ENCODE measurements at regions not wholly inside any gene's neighbourhood (a gene's known extent, or its start where the extent isn't known, plus 50 kb on each side); places are given as distances from the start of the nearest gene placed in this dataset.

DNA sequence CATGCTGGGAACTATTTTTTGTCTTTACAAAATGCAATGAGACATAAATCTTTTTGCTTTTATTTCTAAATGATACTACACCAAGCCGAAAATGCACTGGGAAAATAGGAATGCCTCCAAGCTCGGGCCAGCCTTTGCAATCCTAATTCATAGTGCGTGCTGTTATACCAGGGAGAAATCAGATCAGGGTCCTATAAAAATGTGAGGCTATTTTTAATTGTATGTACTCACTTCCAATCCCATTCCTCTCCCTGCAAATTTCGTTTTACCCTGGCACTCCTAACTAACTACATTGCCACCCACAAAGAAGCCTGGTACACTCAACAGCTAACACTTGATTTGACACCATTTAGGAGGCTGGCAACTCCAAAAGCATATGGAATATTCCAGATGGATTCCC, 350.6 kb upstream of the ZFP64 start:
- H3K4me3 ChIP-seq (ENCODE audit: low read depth, low read length) = no peak overlapping the region
- TF ChIP-seq CTCF (IDR thresholded peaks at IDR 0.05; ENCODE audit: low read depth, low read length) = no peak
- no peak for DNase-seq (ENCODE audit: low read depth, low spot score)
- in situ Hi-C loops (cut with HindIII; ENCODE audit: low sequenced_read_pairs) = no loop called here

DNA sequence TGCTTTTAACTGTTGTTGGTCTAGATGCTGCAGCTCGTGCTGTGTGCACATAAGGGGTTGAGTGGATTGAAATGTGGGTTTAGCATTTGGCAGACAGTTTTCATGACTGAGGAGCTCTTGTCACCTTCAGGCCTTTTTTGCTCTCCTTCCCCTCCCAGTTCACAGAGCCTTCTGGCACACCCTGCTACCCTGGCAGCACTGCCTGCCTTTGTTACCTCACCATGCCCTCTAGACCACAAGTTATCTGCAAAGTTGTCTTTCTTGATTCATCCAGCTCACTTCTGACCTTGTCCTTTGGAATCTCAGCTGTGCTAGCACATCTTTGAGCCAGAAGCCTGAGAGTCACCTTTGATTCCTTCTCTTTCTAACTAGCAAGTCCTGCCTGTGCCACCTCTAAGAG, 348.9 kb upstream of the ZFP64 start:
- DNase-seq (ENCODE audit: low read depth, low spot score) = no peak
- TF ChIP-seq CTCF (IDR thresholded peaks at IDR 0.05; ENCODE audit: low read depth, low read length) = no peak
- in situ Hi-C loops (cut with HindIII; ENCODE audit: low sequenced_read_pairs) = no loop called here
- H3K4me3 ChIP-seq (ENCODE audit: low read depth, low read length) = no peak overlapping the region

DNA sequence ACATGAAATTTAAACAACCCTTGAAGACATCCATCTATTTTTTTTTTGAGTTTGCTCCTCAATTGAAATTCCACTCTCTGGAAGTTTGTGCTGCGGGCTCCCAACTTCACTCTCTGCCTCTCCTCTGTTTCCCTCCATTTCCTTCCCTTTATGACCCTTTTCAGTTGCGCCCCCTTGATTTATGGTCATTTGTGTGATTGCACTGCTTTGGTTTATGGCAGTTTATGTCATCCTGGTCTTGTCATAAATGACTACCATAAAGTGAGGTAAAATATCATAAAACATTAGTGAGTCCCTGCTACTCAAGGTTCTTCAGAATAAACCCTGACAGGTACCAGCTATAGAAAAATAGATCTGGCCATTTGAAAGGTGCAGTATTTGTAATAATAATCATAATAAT, 348.3 kb upstream of the ZFP64 start:
- H3K4me3 ChIP-seq (ENCODE audit: low read depth, low read length) = no peak overlapping the region
- in situ Hi-C loops (cut with HindIII; ENCODE audit: low sequenced_read_pairs) = no loop called here
- TF ChIP-seq CTCF (IDR thresholded peaks at IDR 0.05; ENCODE audit: low read depth, low read length) = no peak
- no peak for DNase-seq (ENCODE audit: low read depth, low spot score)

- DNase-seq (ENCODE audit: low read depth, low spot score) = no peak
- H3K4me3 ChIP-seq (ENCODE audit: low read depth, low read length) = no peak overlapping the region
- no peak for TF ChIP-seq CTCF (IDR thresholded peaks at IDR 0.05; ENCODE audit: low read depth, low read length)
- in situ Hi-C loops (cut with HindIII; ENCODE audit: low sequenced_read_pairs) = no loop called here
Measured at GRCh38 chr20:52536841-52537400, 345.3 kb upstream of the ZFP64 start.

DNA sequence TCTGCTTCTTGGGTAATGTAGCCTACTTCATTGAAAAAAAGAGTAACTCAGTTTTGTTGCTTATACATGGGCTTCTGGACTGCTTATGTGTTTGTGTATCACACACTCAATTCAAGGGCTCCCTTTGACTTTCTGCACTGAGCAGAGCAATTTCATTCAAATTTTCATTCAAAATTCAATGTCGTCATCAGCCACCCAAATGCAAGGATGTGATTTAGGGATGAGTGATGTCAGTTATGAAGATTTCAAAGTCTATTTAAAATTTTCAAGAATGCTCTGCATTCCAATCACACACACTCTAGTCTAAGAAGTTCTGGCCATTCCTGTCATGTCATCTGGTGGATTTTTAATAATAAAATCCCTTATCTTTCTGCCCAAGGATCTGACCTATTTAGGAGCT, 344.5 kb upstream of the ZFP64 start:
- no peak overlapping the region for H3K4me3 ChIP-seq (ENCODE audit: low read depth, low read length)
- in situ Hi-C loops (cut with HindIII; ENCODE audit: low sequenced_read_pairs) = no loop called here
- DNase-seq (ENCODE audit: low read depth, low spot score) = no peak
- no peak for TF ChIP-seq CTCF (IDR thresholded peaks at IDR 0.05; ENCODE audit: low read depth, low read length)

GRCh38 chr20:52534616-52535015, 343.0 kb upstream of the ZFP64 start:
- H3K4me3 ChIP-seq (ENCODE audit: low read depth, low read length) = no peak overlapping the region
- DNase-seq (ENCODE audit: low read depth, low spot score) = no peak
- in situ Hi-C loops (cut with HindIII; ENCODE audit: low sequenced_read_pairs) = no loop called here
- no peak for TF ChIP-seq CTCF (IDR thresholded peaks at IDR 0.05; ENCODE audit: low read depth, low read length)

DNA sequence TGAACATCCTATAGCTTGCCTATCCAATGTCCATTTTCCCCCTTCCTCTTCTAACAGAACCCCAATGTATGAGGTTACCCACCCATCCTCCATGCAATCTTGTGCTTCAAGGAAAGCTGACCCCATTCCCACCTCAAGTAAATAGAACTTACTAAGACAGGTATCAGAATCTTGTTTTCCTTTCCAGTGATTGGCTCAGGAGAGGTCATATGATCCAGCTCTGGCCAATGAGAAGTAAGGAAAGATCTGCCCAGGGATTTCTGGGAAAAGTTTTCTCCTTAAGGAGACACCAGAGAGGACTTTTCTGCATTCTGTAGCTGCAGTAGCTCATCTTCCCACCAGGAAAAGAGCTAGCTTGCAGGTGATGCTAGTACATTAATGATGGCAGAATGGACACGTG, 341.8 kb upstream of the ZFP64 start:
- H3K4me3 ChIP-seq (ENCODE audit: low read depth, low read length) = no peak overlapping the region
- in situ Hi-C loops (cut with HindIII; ENCODE audit: low sequenced_read_pairs) = no loop called here
- DNase-seq (ENCODE audit: low read depth, low spot score) = no peak
- TF ChIP-seq CTCF (IDR thresholded peaks at IDR 0.05; ENCODE audit: low read depth, low read length) = no peak

All from astrocyte of the spinal cord (primary cell).